Fibroblast of villous mesenchyme (primary cell): ENCODE measurements at regions not wholly inside any gene's neighbourhood (a gene's known extent, or its start where the extent isn't known, plus 50 kb on each side); places are given as distances from the start of the nearest gene placed in this dataset.

ENCODE experiments used
- DNase-seq: peaks from one replicate; pipeline ENCODE4 v3.0.0-alpha.2; 2010; ENCODE audit warnings: low read depth
- H3K4me3 ChIP-seq: 2 replicates; pipeline ENCODE4 v1.5.1; 2011; ENCODE audit warnings: low read depth, mild to moderate bottlenecking, low read length
- TF ChIP-seq, protein P1 (sequence below): IDR thresholded peaks from 2 replicates; pipeline ENCODE4 v1.5.1; 2012; ENCODE audit warnings: low read depth, mild to moderate bottlenecking, low read length; ENCODE audit not compliant: insufficient read depth

DNA sequence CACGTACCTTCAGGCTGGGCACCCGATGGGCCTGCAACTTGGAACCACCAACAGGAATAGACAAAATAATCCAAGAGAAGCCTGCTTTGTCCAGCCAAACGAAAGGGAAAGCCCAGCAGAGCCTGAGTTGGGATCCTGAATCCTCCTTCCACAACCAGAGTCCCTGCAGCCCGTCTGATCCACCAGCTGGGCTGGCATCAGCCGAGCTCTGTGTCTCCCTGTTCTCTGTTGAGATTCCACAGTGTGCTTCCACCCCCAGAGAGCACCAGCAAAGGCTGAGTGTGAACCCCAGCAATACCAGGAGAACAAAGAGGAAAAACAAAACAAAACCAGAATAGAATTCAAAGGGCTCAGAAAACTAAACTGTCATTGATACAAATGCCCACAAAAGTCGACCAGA lies 68.8 kb upstream of the PRNP start:
- TF ChIP-seq, protein P1, sequence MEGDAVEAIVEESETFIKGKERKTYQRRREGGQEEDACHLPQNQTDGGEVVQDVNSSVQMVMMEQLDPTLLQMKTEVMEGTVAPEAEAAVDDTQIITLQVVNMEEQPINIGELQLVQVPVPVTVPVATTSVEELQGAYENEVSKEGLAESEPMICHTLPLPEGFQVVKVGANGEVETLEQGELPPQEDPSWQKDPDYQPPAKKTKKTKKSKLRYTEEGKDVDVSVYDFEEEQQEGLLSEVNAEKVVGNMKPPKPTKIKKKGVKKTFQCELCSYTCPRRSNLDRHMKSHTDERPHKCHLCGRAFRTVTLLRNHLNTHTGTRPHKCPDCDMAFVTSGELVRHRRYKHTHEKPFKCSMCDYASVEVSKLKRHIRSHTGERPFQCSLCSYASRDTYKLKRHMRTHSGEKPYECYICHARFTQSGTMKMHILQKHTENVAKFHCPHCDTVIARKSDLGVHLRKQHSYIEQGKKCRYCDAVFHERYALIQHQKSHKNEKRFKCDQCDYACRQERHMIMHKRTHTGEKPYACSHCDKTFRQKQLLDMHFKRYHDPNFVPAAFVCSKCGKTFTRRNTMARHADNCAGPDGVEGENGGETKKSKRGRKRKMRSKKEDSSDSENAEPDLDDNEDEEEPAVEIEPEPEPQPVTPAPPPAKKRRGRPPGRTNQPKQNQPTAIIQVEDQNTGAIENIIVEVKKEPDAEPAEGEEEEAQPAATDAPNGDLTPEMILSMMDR: no peak
- H3K4me3 ChIP-seq: no peak overlapping the region
- no peak for DNase-seq

DNA sequence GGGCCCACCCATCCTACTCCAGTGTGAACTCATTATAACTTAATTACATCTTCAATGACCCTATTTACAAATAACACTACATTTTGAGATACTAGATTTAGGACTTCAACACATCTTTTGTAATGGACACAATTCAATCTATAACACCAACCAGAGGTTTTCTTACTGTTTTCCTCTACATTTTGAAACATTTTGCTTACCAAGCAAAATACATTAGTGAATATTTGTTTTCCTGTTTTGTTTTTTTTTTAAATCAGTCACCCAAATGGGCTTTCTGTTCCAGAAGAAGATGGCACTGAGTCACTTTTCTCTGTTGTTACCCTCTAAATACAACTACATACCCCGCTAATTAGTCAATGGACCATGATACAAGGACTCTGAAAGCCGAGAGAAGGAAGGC lies 69.2 kb upstream of the PRNP start:
- H3K4me3 ChIP-seq: no peak overlapping the region
- TF ChIP-seq, protein P1: no peak
- no peak for DNase-seq

DNA sequence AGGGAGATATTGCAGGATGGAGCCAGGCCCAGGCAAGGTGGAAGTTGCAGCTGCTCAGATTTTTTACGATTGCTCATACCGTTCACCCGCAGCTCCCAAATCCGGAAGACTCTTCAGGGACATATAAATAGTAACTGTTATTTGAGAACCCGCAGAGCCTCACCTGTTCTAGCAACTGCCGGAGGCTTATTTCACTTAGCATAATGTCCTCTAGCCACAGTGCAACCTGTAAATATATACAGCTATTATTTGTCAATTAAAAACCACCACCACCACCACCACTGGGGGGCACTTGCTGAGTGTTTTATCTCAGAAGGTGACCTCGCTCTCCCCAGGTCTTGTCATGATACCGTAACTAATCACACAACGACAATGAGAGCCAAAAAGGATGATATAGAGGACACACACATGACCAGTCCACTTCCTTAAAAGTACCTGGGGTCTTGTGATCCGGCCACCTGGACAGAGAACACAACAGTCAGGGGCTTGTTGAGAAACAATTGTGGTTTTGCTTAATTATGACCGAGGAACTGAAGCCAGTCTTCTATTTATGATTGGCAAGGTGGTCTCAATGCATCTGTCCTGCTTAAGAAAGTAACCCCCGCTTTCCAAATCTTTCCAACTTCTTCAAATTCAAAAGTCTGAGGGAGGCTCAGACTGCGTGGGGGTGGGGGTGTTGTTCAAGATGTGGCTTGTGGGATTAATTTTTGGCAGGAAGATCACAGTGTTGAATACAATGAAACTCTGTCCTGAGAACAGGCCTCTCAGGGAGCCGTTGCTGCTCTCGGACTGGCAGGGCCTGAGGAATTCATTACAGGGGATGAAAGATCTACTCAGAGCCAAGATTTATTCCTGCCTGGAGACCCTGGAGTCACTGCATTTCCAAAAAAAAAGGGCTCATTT lies 72.3 kb upstream of the PRNP start:
- H3K4me3 ChIP-seq: no peak overlapping the region
- TF ChIP-seq, protein P1: peak; percentile 53
- peak; percentile 56 for DNase-seq

DNA sequence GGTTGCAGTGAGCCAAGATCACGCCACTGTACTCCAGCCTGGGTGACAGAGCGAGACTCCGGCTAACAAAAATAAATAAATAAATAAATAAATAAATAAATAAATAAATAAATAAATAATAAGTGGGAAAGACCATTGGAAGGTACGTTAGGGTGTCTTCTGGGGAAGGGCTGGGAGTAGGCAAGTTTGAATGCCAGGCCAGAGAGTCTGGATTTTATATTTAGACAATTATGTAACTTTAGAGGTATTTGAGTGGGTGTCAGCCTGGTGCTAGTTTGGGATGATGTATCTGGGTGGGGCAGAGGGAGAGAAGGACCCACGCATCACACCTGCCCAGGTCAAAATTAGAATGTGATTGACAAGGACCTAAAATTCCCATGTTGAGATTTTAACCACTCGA lies 73.1 kb upstream of the PRNP start:
- DNase-seq: no peak
- TF ChIP-seq, protein P1: no peak
- no peak overlapping the region for H3K4me3 ChIP-seq

DNA sequence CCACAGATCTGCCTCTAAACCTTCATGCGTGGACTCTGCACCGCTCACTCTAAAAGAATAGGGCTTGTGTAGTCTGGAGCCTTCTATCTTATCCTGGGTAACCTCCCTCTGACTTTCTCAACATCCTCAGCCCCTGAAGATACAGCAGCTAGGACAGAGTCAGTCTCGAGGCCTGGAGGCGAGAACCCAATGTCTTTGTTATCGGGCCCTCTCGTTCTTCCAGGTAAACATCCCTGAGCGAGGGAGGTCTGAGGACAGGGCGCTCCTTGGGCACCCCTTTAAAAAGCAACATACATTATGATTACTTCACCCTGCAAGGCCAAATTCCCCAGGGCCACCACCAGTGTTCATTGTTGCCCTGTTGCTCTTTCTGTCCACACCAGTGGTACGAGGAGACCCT lies 75.4 kb upstream of the PRNP start:
- DNase-seq: no peak
- TF ChIP-seq, protein P1: no peak
- H3K4me3 ChIP-seq: no peak overlapping the region

DNA sequence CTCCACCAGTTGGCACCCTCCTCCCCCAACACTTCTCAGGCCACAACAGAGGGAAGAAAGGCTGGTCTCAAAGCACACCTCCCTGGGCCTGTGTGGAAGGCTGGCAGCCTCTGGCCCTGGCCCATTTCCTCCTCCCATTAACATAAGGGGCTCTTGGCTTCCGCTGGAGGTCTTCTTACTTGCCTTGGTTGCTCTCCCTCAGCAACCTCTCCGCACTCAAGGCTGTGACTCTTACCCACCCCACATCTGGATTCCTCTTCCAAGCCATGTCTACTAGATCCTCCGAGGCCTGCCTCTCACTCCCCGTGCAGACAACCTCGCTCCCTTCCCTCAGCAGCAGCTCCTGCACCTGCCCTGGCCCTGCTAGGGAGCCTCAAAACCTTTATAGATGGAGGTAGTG lies 76.7 kb upstream of the PRNP start:
- no peak for DNase-seq
- TF ChIP-seq, protein P1: no peak
- no peak overlapping the region for H3K4me3 ChIP-seq

DNA sequence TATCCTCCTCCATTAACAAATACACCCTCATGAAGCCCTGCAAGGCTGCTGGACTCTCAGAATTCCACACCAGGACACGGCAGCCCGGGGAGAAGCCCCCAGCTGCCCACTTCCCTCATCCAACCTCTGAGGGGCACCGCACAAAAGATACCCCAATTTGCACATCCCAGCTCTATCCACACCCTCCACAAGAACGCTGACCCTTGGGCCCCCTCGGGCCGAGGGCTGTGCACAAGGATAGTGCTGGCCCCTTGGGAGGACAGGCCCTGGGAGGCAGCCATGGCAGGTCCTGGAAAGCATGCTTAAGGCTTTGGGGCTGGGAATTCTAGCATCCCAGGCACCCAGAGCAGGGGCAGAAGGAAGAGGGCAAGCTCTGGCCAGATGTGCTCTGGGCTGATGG lies 77.4 kb upstream of the PRNP start:
- no peak overlapping the region for H3K4me3 ChIP-seq
- no peak for DNase-seq
- TF ChIP-seq, protein P1: no peak
